IMR-90 (cell line): ENCODE measurements at regions not wholly inside any gene's neighbourhood (a gene's known extent, or its start where the extent isn't known, plus 50 kb on each side); places are given as distances from the start of the nearest gene placed in this dataset.

Source experiments
- ATAC-seq: fragments of 200-7000 bp; cut with Tn5 transposase; 2 replicates; pipeline ENCODE4 v1.9.1; 2020; ENCODE audit warnings: low read depth, mild to moderate bottlenecking, moderate library complexity
- BruUV-seq: library from RNA; stranded (reverse); fragments of 400-500 nt; replicated peaks from 2 replicates; lab custom pipeline; 2021; lab: Mats Ljungman, UMichigan
- CTCF ChIA-PET: fragments of 300-600 bp; formaldehyde crosslinking; extraction: SDS; loops from one replicate; lab custom pipeline; 2021; ENCODE audit warnings: antibody characterized with exemption; lab: Yijun Ruan, JAX
- POLR2A ChIA-PET: fragments of 300-600 bp; sonication (Branson Sonifier 250); formaldehyde crosslinking; loops from one replicate; lab custom pipeline; 2022; ENCODE audit warnings: antibody characterized with exemption; ENCODE audit not compliant: unreplicated experiment; lab: Charles Lee
- DNase-seq: peaks from one replicate; pipeline ENCODE4 v3.0.0; 2013
- H2AFZ ChIP-seq: replicated peaks from 2 replicates; pipeline ENCODE3; 2013; ENCODE audit warnings: low read length, mild to moderate bottlenecking; ENCODE audit not compliant: poor library complexity
- H2AK5ac ChIP-seq: 2 replicates; pipeline ENCODE4 v1.6.1; 2013; ENCODE audit warnings: low read depth, low read length, inconsistent platforms
- H2AK9ac ChIP-seq: replicated peaks from 2 replicates; pipeline ENCODE3; 2013; ENCODE audit warnings: mild to moderate bottlenecking, low read depth, low read length, moderate library complexity; ENCODE audit not compliant: poor library complexity
- H2BK120ac ChIP-seq: 2 replicates; pipeline ENCODE4 v1.6.1; 2013; ENCODE audit warnings: low read depth, low read length, inconsistent platforms
- H2BK15ac ChIP-seq: 3 replicates; pipeline ENCODE4 v1.6.1; 2013; ENCODE audit warnings: low read depth, low read length, inconsistent platforms
- H2BK20ac ChIP-seq: 2 replicates; pipeline ENCODE4 v1.6.1; 2013; ENCODE audit warnings: low read depth, mild to moderate bottlenecking, inconsistent platforms, low read length, moderate library complexity
- H2BK5ac ChIP-seq: 2 replicates; pipeline ENCODE4 v1.6.1; 2013; ENCODE audit warnings: mild to moderate bottlenecking, low read depth, low read length, inconsistent platforms; ENCODE audit not compliant: poor library complexity, severe bottlenecking
- H3K14ac ChIP-seq: replicated peaks from 2 replicates; pipeline ENCODE4 v1.6.1; 2013; ENCODE audit warnings: low read depth, low read length, inconsistent platforms
- H3K18ac ChIP-seq: 2 replicates; pipeline ENCODE4 v1.6.1; 2013; ENCODE audit warnings: low read depth, low read length, control low read depth
- H3K23ac ChIP-seq: 2 replicates; pipeline ENCODE4 v1.6.1; 2013; ENCODE audit warnings: low read depth, low read length, inconsistent platforms
- H3K27ac ChIP-seq: 2 replicates; pipeline ENCODE4 v1.5.1; 2013; ENCODE audit warnings: mild to moderate bottlenecking, control low read depth, low read length; ENCODE audit not compliant: insufficient read depth
- H3K27me3 ChIP-seq: 2 replicates; pipeline ENCODE4 v1.6.1; 2013; ENCODE audit warnings: low read length; ENCODE audit not compliant: control insufficient read depth, insufficient read depth
- H3K36me3 ChIP-seq: 2 replicates; pipeline ENCODE4 v1.6.1; 2013; ENCODE audit warnings: low read length, mixed read lengths; ENCODE audit not compliant: control insufficient read depth, insufficient read depth
- H3K4ac ChIP-seq: 2 replicates; pipeline ENCODE4 v1.6.1; 2013; ENCODE audit warnings: low read depth, low read length, inconsistent platforms
- H3K4me1 ChIP-seq: 2 replicates; pipeline ENCODE4 v1.6.1; 2013; ENCODE audit warnings: low read length, mixed read lengths; ENCODE audit not compliant: control insufficient read depth, insufficient read depth
- H3K4me2 ChIP-seq: 2 replicates; pipeline ENCODE4 v1.6.1; 2013; ENCODE audit warnings: low read depth, mild to moderate bottlenecking, control low read depth, low read length, moderate library complexity
- H3K4me3 ChIP-seq: 2 replicates; pipeline ENCODE4 v1.5.1; 2013; ENCODE audit warnings: low read depth, mild to moderate bottlenecking, control low read depth, low read length, moderate library complexity; ENCODE audit not compliant: insufficient read depth
- H3K56ac ChIP-seq: 2 replicates; pipeline ENCODE4 v1.6.1; 2013; ENCODE audit warnings: low read length, inconsistent platforms; ENCODE audit not compliant: insufficient read depth; ENCODE audit errors: extremely low read depth
- H3K79me1 ChIP-seq, 2 experiments: 2 replicates each; pipeline ENCODE4 v1.6.1; 2013; ENCODE audit warnings: low read length in 2 of 2, inconsistent platforms in 1 of 2, low read depth in 1 of 2
- H3K9ac ChIP-seq: 2 replicates; pipeline ENCODE4 v1.6.1; 2013; ENCODE audit warnings: low read depth, low read length, control low read depth
- H3K9me1 ChIP-seq: 2 replicates; pipeline ENCODE4 v1.6.1; 2013; ENCODE audit warnings: low read length, inconsistent platforms; ENCODE audit not compliant: insufficient read depth
- H3K9me3 ChIP-seq: 2 replicates; pipeline ENCODE4 v1.6.1; 2013; ENCODE audit warnings: low read length; ENCODE audit not compliant: control insufficient read depth, insufficient read depth
- H4K20me1 ChIP-seq: 2 replicates; pipeline ENCODE4 v1.6.1; 2013; ENCODE audit warnings: low read length, inconsistent platforms; ENCODE audit not compliant: insufficient read depth
- H4K5ac ChIP-seq: 2 replicates; pipeline ENCODE4 v1.6.1; 2013; ENCODE audit warnings: mild to moderate bottlenecking, low read depth, low read length, control low read depth
- H4K8ac ChIP-seq, 2 experiments: 2 replicates each; pipeline ENCODE4 v1.6.1; 2013; ENCODE audit warnings: low read depth in 2 of 2, low read length in 2 of 2, control low read depth in 1 of 2, inconsistent platforms in 1 of 2
- H4K91ac ChIP-seq: 2 replicates; pipeline ENCODE4 v1.6.1; 2013; ENCODE audit warnings: low read depth, low read length, inconsistent platforms; ENCODE audit not compliant: insufficient read depth
- BHLHE40 ChIP-seq: fragments of 150-350 bp; IDR thresholded peaks from 2 replicates; pipeline ENCODE4 v1.6.1; 2016; ENCODE audit warnings: mild to moderate bottlenecking, low read depth, low read length
- CEBPB ChIP-seq: IDR thresholded peaks from 2 replicates; pipeline ENCODE4 v1.6.1; 2012; ENCODE audit warnings: low read depth, low read length, improper control_type of control experiment
- CHD1 ChIP-seq: IDR thresholded peaks from 2 replicates; pipeline ENCODE4 v1.6.1; 2012; ENCODE audit warnings: low read depth, low read length, improper control_type of control experiment
- FOS ChIP-seq: fragments of 150-350 bp; IDR thresholded peaks from 2 replicates; pipeline ENCODE4 v1.6.1; 2016; ENCODE audit warnings: low read depth, low read length
- MAFK ChIP-seq: IDR thresholded peaks from 2 replicates; pipeline ENCODE4 v1.6.1; 2012; ENCODE audit warnings: low read depth, low read length, improper control_type of control experiment
- MAZ ChIP-seq: IDR thresholded peaks from 2 replicates; pipeline ENCODE4 v1.6.1; 2012; ENCODE audit warnings: low read depth, mild to moderate bottlenecking, low read length, improper control_type of control experiment, moderate library complexity, borderline replicate concordance
- MXI1 ChIP-seq: IDR thresholded peaks from 2 replicates; pipeline ENCODE4 v1.6.1; 2012; ENCODE audit warnings: low read depth, mild to moderate bottlenecking, low read length, moderate library complexity, borderline replicate concordance
- NFE2L2 ChIP-seq: fragments of 150-350 bp; IDR thresholded peaks from 2 replicates; pipeline ENCODE4 v1.6.1; 2016; ENCODE audit warnings: low read depth, mild to moderate bottlenecking, low read length
- POLR2A ChIP-seq: IDR thresholded peaks from 2 replicates; pipeline ENCODE4 v1.6.1; 2012; ENCODE audit warnings: mild to moderate bottlenecking, low read depth, low read length
- RAD21 ChIP-seq: IDR thresholded peaks from 2 replicates; pipeline ENCODE4 v1.6.1; 2012; ENCODE audit warnings: low read length, improper control_type of control experiment
- RCOR1 ChIP-seq: IDR thresholded peaks from 2 replicates; pipeline ENCODE4 v1.6.1; 2012; ENCODE audit warnings: mild to moderate bottlenecking, low read length, improper control_type of control experiment; ENCODE audit not compliant: insufficient replicate concordance
- RFX5 ChIP-seq: IDR thresholded peaks from 2 replicates; pipeline ENCODE4 v1.8.0; 2012; ENCODE audit warnings: low read depth, mild to moderate bottlenecking, low read length, moderate library complexity
- SMC3 ChIP-seq: fragments of 150-350 bp; IDR thresholded peaks from 2 replicates; pipeline ENCODE4 v1.6.1; 2016; ENCODE audit warnings: low read depth, mild to moderate bottlenecking, antibody characterized with exemption, low read length, moderate library complexity
- WGBS, 2 experiments: methylation state at CpG; one replicate each; pipeline versions ENCODE4 v1.1.5 to v1.1.7; 2013; ENCODE audit warnings: missing lambda C conversion rate in 2 of 2; ENCODE audit not compliant: insufficient read length in 1 of 2; ENCODE audit errors: extremely low coverage in 2 of 2; 5-methylcytosine and 5-hydroxymethylcytosine counted together
- dilution Hi-C: fragments of 300-500 bp; cut with HindIII; formaldehyde crosslinking; loops from one replicate; pipeline ENCODE4 v1.14.3; 2018; ENCODE audit warnings: low sequenced_read_pairs; ENCODE audit not compliant: unreplicated experiment
- in situ Hi-C: fragments of 300-500 bp; cut with MboI; formaldehyde crosslinking; loops from 3 replicates; pipeline ENCODE4 v1.14.3; 2019; ENCODE audit warnings: low sequenced_read_pairs, inconsistent platforms, mixed read lengths
- intact Hi-C: fragments of 100-400 bp; cut with micrococcal nuclease; formaldehyde crosslinking; loops from 2 replicates; pipeline ENCODE4 v1.10.0; 2022
- TF ChIP-seq, protein P1 (sequence below): conservative IDR thresholded peaks from 2 replicates; pipeline ENCODE4 v1.5.1; 2012; ENCODE audit warnings: mild to moderate bottlenecking, low read depth, low read length, improper control_type of control experiment
- TF ChIP-seq, protein P2 (sequence below): fragments of 150-350 bp; IDR thresholded peaks from 2 replicates; pipeline ENCODE4 v1.6.1; 2016; ENCODE audit warnings: low read depth, mild to moderate bottlenecking, low read length, moderate library complexity, borderline replicate concordance
- TF ChIP-seq, protein P3 (sequence below): fragments of 150-350 bp; IDR thresholded peaks from 2 replicates; pipeline ENCODE4 v1.6.1; 2017; ENCODE audit warnings: mild to moderate bottlenecking, antibody characterized with exemption, low read length, low read depth

DNA sequence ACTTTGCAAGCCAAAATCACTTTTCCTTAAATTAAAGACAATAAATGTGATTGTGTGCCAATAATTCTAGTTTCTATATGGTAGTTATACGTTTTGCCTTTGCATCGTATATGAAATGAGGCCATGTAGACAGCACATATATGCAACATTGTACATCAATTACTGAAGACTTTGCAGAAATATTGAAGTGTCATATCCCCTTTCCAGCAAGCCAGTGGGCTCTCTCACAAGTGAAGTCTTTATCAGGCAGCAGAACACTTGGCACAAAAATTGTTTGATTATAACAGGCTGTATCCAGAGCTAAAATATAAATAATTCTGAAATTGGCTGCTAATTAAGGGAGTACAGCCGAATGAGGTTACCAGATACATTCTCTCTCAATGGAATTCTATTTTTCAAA lies 588.6 kb upstream of the SEMA3D start:
- H3K27me3 ChIP-seq, result no peaks in the 10 kb centered on the region
- intact Hi-C loops (no loop called here), in situ Hi-C loops (no loop called here), dilution Hi-C loops (no loop called here)
- no peak overlapping the region for H3K4ac ChIP-seq
- TF ChIP-seq MXI1, result no peak
- TF ChIP-seq MAFK, result no peak
- TF ChIP-seq BHLHE40, result no peak
- TF ChIP-seq RFX5, result no peak
- TF ChIP-seq RCOR1, result no peak
- TF ChIP-seq CEBPB, result no peak
- TF ChIP-seq FOS, result no peak
- TF ChIP-seq, protein P1, sequence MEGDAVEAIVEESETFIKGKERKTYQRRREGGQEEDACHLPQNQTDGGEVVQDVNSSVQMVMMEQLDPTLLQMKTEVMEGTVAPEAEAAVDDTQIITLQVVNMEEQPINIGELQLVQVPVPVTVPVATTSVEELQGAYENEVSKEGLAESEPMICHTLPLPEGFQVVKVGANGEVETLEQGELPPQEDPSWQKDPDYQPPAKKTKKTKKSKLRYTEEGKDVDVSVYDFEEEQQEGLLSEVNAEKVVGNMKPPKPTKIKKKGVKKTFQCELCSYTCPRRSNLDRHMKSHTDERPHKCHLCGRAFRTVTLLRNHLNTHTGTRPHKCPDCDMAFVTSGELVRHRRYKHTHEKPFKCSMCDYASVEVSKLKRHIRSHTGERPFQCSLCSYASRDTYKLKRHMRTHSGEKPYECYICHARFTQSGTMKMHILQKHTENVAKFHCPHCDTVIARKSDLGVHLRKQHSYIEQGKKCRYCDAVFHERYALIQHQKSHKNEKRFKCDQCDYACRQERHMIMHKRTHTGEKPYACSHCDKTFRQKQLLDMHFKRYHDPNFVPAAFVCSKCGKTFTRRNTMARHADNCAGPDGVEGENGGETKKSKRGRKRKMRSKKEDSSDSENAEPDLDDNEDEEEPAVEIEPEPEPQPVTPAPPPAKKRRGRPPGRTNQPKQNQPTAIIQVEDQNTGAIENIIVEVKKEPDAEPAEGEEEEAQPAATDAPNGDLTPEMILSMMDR, result no peak
- no peak for TF ChIP-seq CHD1
- TF ChIP-seq NFE2L2, result no peak
- TF ChIP-seq MAZ, result no peak
- no peak for TF ChIP-seq POLR2A
- TF ChIP-seq, protein P2, sequence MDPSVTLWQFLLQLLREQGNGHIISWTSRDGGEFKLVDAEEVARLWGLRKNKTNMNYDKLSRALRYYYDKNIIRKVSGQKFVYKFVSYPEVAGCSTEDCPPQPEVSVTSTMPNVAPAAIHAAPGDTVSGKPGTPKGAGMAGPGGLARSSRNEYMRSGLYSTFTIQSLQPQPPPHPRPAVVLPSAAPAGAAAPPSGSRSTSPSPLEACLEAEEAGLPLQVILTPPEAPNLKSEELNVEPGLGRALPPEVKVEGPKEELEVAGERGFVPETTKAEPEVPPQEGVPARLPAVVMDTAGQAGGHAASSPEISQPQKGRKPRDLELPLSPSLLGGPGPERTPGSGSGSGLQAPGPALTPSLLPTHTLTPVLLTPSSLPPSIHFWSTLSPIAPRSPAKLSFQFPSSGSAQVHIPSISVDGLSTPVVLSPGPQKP, result no peak
- TF ChIP-seq RAD21, result no peak
- no peak for TF ChIP-seq SMC3
- TF ChIP-seq, protein P3, sequence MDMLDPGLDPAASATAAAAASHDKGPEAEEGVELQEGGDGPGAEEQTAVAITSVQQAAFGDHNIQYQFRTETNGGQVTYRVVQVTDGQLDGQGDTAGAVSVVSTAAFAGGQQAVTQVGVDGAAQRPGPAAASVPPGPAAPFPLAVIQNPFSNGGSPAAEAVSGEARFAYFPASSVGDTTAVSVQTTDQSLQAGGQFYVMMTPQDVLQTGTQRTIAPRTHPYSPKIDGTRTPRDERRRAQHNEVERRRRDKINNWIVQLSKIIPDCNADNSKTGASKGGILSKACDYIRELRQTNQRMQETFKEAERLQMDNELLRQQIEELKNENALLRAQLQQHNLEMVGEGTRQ, result no peak
- no peak overlapping the region for H2BK5ac ChIP-seq
- no peak overlapping the region for H2AK5ac ChIP-seq
- ChIA-PET CTCF (no interaction called here), POLR2A (no interaction called here)
- no peaks in the 10 kb centered on the region for H3K9me3 ChIP-seq
- no peak overlapping the region for H4K91ac ChIP-seq
- no peak overlapping the region for H3K27ac ChIP-seq
- H4K8ac ChIP-seq, result no peak overlapping the region
- no peak overlapping the region for H3K18ac ChIP-seq
- no peak overlapping the region for H3K14ac ChIP-seq
- H3K36me3 ChIP-seq, result no peaks in the 10 kb centered on the region
- WGBS, 2 experiments, result no CpG with 5 or more reads among the region's 3 CpGs
- no peak overlapping the region for H3K56ac ChIP-seq
- no peak overlapping the region for H2BK120ac ChIP-seq
- H3K4me1 ChIP-seq, result no peaks in the 10 kb centered on the region
- ATAC-seq (no peak), DNase-seq (no peak)
- H2AK9ac ChIP-seq, result no peak overlapping the region
- no peaks in the 10 kb centered on the region for H3K79me1 ChIP-seq
- no peak overlapping the region for H3K4me3 ChIP-seq
- no peak overlapping the region for H2BK15ac ChIP-seq
- H4K5ac ChIP-seq, result no peak overlapping the region
- H3K9me1 ChIP-seq, result no peaks in the 10 kb centered on the region
- H3K4me2 ChIP-seq, result no peak overlapping the region
- no peak overlapping the region for H2AFZ ChIP-seq
- H2BK20ac ChIP-seq, result no peak overlapping the region
- no peak overlapping the region for H3K23ac ChIP-seq
- H4K20me1 ChIP-seq, result no peaks in the 10 kb centered on the region
- no TSS peak for BruUV-seq
- H3K9ac ChIP-seq, result no peak overlapping the region
